ENCODE measurements at regions not wholly inside any gene's neighbourhood (a gene's known extent, or its start where the extent isn't known, plus 50 kb on each side); places are given as distances from the start of the nearest gene placed in this dataset.
"Not testable (repeated sequence)": the region's sequence is repeated elsewhere in the genome, so short reads cannot be mapped to it uniquely, and the experiment has no call there.

- DNase-seq: no peak
These were observed 255.7 kb downstream of the TMEM47 start for GRCh38 chrX:34401411-34401810.

GRCh38 chrX:34382416-34382815 lies 250.3 kb upstream of the FAM47A start:
- no peak for DNase-seq

GRCh38 chrX:34381241-34381640 lies 249.1 kb upstream of the FAM47A start:
- DNase-seq: no peak

- DNase-seq: no peak
These were observed 247.8 kb upstream of the FAM47A start for GRCh38 chrX:34379891-34380290.

GRCh38 chrX:34377645-34378044 lies 245.5 kb upstream of the FAM47A start:
- DNase-seq: no peak

GRCh38 chrX:34371754-34372153 lies 239.6 kb upstream of the FAM47A start:
- DNase-seq: no peak

- DNase-seq: no peak
These were observed 233.4 kb upstream of the FAM47A start for GRCh38 chrX:34365471-34365870.

- DNase-seq: no peak
These were observed 218.6 kb upstream of the FAM47A start for GRCh38 chrX:34350561-34351335.

GRCh38 chrX:34343001-34343400 lies 210.9 kb upstream of the FAM47A start:
- no peak for DNase-seq

GRCh38 chrX:34341814-34342213 lies 209.7 kb upstream of the FAM47A start:
- no peak for DNase-seq

GRCh38 chrX:34341258-34341657 lies 209.1 kb upstream of the FAM47A start:
- no peak for DNase-seq

GRCh38 chrX:34338046-34338445 lies 205.9 kb upstream of the FAM47A start:
- no peak for DNase-seq

- not testable (repeated sequence) for DNase-seq
These were observed 203.3 kb upstream of the FAM47A start for GRCh38 chrX:34335376-34335775.

GRCh38 chrX:34332334-34332733 lies 200.2 kb upstream of the FAM47A start:
- no peak for DNase-seq

- no peak for DNase-seq
These were observed 193.3 kb upstream of the FAM47A start for GRCh38 chrX:34325460-34325859.

- DNase-seq: not testable (repeated sequence)
These were observed 188.3 kb upstream of the FAM47A start for GRCh38 chrX:34320424-34320823.

GRCh38 chrX:34300871-34301270 lies 168.8 kb upstream of the FAM47A start:
- DNase-seq: peak; percentile 55

GRCh38 chrX:34299451-34299967 lies 167.4 kb upstream of the FAM47A start:
- no peak for DNase-seq

GRCh38 chrX:34294665-34295064 lies 162.6 kb upstream of the FAM47A start:
- no peak for DNase-seq

- no peak for DNase-seq
These were observed 156.7 kb upstream of the FAM47A start for GRCh38 chrX:34288782-34289181.

GRCh38 chrX:34279866-34280560 lies 147.9 kb upstream of the FAM47A start:
- no peak for DNase-seq

GRCh38 chrX:34275699-34276098 lies 143.6 kb upstream of the FAM47A start:
- DNase-seq: no peak

- DNase-seq: no peak
These were observed 138.3 kb upstream of the FAM47A start for GRCh38 chrX:34270434-34270833.

GRCh38 chrX:34238896-34239295 lies 106.8 kb upstream of the FAM47A start:
- no peak for DNase-seq

Measured in activated CD4-positive, alpha-beta T cell treated with anti-CD3 and anti-CD28 coated beads, Interleukin-10, Interleukin-2, amounts not matched to agents 100 ng/mL and 50 ng/mL, durations not matched to agents 16 hours and 8 hours (primary cell).